Caco-2 (cell line): ENCODE measurements at regions not wholly inside any gene's neighbourhood (a gene's known extent, or its start where the extent isn't known, plus 50 kb on each side); places are given as distances from the start of the nearest gene placed in this dataset.

Experiments
- BruUV-seq: library from RNA; stranded (reverse); fragments of 400-500 nt; replicated peaks from 2 replicates; lab custom pipeline; 2021; lab: Mats Ljungman, UMichigan
- CTCF ChIA-PET: fragments of 300-600 bp; sonication (Branson Sonifier 250); formaldehyde crosslinking; loops from one replicate; lab custom pipeline; 2022; ENCODE audit warnings: antibody characterized with exemption; lab: Charles Lee
- POLR2A ChIA-PET: fragments of 300-600 bp; sonication (Branson Sonifier 250); formaldehyde crosslinking; loops from one replicate; lab custom pipeline; 2022; ENCODE audit warnings: antibody characterized with exemption; lab: Charles Lee
- DNase-seq, 2 experiments: peaks; one replicate each; pipeline versions ENCODE4 v3.0.0 to v3.0.0-alpha.2; 2020 to 2022
- H3K27me3 ChIP-seq: replicated peaks from 2 replicates; pipeline ENCODE4 v1.6.0; 2011; ENCODE audit warnings: low read length; ENCODE audit not compliant: control insufficient read depth, insufficient read depth
- H3K36me3 ChIP-seq: 2 replicates; pipeline ENCODE4 v1.5.1; 2011; ENCODE audit warnings: low read length; ENCODE audit not compliant: control insufficient read depth, insufficient read depth
- H3K4me1 ChIP-seq: fragments of 250-450 bp; sonication (Bioruptor Pico); 2 replicates; pipeline ENCODE4 v1.5.1; 2020; ENCODE audit warnings: mild to moderate bottlenecking
- H3K4me3 ChIP-seq: 2 replicates; pipeline ENCODE4 v1.5.1; 2011; ENCODE audit warnings: low read depth, mild to moderate bottlenecking, control low read depth, low read length
- H3K9me3 ChIP-seq: fragments of 250-450 bp; sonication (Bioruptor Pico); 2 replicates; pipeline ENCODE4 v1.5.1; 2020; ENCODE audit warnings: mild to moderate bottlenecking, moderate library complexity
- H3K27ac Mint-ChIP-seq: one replicate; pipeline ENCODE4 v1.8.0; 2022; ENCODE audit warnings: mixed read lengths; ENCODE audit not compliant: unreplicated experiment
- H3K27me3 Mint-ChIP-seq: one replicate; pipeline ENCODE4 v1.8.0; 2022; ENCODE audit warnings: mixed read lengths; ENCODE audit not compliant: insufficient read depth, unreplicated experiment
- H3K36me3 Mint-ChIP-seq: one replicate; pipeline ENCODE4 v1.8.0; 2022; ENCODE audit warnings: mild to moderate bottlenecking, mixed read lengths; ENCODE audit not compliant: insufficient read depth, unreplicated experiment
- H3K4me1 Mint-ChIP-seq: one replicate; pipeline ENCODE4 v1.8.0; 2022; ENCODE audit warnings: low read depth, mixed read lengths; ENCODE audit not compliant: unreplicated experiment
- H3K4me3 Mint-ChIP-seq: one replicate; pipeline ENCODE4 v1.8.0; 2022; ENCODE audit warnings: mild to moderate bottlenecking, moderate library complexity, mixed read lengths; ENCODE audit not compliant: unreplicated experiment
- H3K9me3 Mint-ChIP-seq: one replicate; pipeline ENCODE4 v1.8.0; 2022; ENCODE audit warnings: mixed read lengths; ENCODE audit not compliant: unreplicated experiment
- CTCF ChIP-seq, 2 experiments: fragments of 200-600 bp in 1 of 2; IDR thresholded peaks; 1 replicate in 1 of 2; 2 replicates in 1 of 2; pipeline versions ENCODE4 v1.5.1 to v1.8.0; 2011 to 2022; ENCODE audit warnings: antibody characterized with exemption in 1 of 2, control low read depth in 1 of 2, inconsistent platforms in 1 of 2, low read depth in 1 of 2, low read length in 1 of 2, mild to moderate bottlenecking in 1 of 2, moderate library complexity in 1 of 2; ENCODE audit not compliant: insufficient read depth in 1 of 2, severe bottlenecking in 1 of 2, unreplicated experiment in 1 of 2
- intact Hi-C: fragments of 100-400 bp; cut with micrococcal nuclease; formaldehyde crosslinking; loops from one replicate; pipeline ENCODE4 v1.10.0; 2022; ENCODE audit not compliant: unreplicated experiment

GRCh38 chr6:117142995-117143394, 122.4 kb upstream of the VGLL2 start:
- CTCF ChIA-PET = no interaction called here
- no peaks in the 10 kb centered on the region for H3K4me1 ChIP-seq
- 0 out of 2 replicates have a peak, but pooled peaks cover 4% of the 10 kb centered on the region for H3K9me3 ChIP-seq
- no peaks in the 10 kb centered on the region for H3K36me3 ChIP-seq
- Mint-ChIP-seq H3K4me1 (no peaks in the 10 kb centered on the region), H3K9me3 (peaks cover 12% of the 10 kb centered on the region), H3K27ac (no peak overlapping the region), H3K4me3 (no peak overlapping the region), H3K36me3 (no peaks in the 10 kb centered on the region), H3K27me3 (no peaks in the 10 kb centered on the region)
- H3K27me3 ChIP-seq = no peaks in the 10 kb centered on the region
- TF ChIP-seq CTCF (IDR thresholded peaks at IDR 0.05; ENCODE audit: insufficient read depth in 1 of 2, low read depth in 1 of 2, low read length in 1 of 2, severe bottlenecking in 1 of 2, unreplicated experiment in 1 of 2) = no peak
- no TSS peak for BruUV-seq
- H3K4me3 ChIP-seq = no peak overlapping the region
- POLR2A ChIA-PET = no interaction called here
- intact Hi-C loops = no loop called here
- no peak for DNase-seq

- POLR2A ChIA-PET = no interaction called here
- Mint-ChIP-seq H3K4me1 (no peaks in the 10 kb centered on the region), H3K9me3 (peaks cover 12% of the 10 kb centered on the region), H3K27ac (no peak overlapping the region), H3K27me3 (no peaks in the 10 kb centered on the region), H3K36me3 (no peaks in the 10 kb centered on the region), H3K4me3 (no peak overlapping the region)
- Histone ChIP-seq H3K27me3 (no peaks in the 10 kb centered on the region), H3K36me3 (no peaks in the 10 kb centered on the region), H3K4me3 (no peak overlapping the region), H3K9me3 (0 out of 2 replicates have a peak, but pooled peaks cover 4% of the 10 kb centered on the region), H3K4me1 (no peaks in the 10 kb centered on the region)
- TF ChIP-seq CTCF (IDR thresholded peaks at IDR 0.05; ENCODE audit: insufficient read depth in 1 of 2, low read depth in 1 of 2, low read length in 1 of 2, severe bottlenecking in 1 of 2, unreplicated experiment in 1 of 2) = no peak
- no peak for DNase-seq
- CTCF ChIA-PET = no interaction called here
- intact Hi-C loops = no loop called here
- BruUV-seq = no TSS peak
These were observed 121.7 kb upstream of the VGLL2 start for GRCh38 chr6:117143647-117144046.

- Histone ChIP-seq H3K4me1 (no peaks in the 10 kb centered on the region), H3K4me3 (no peak overlapping the region), H3K9me3 (0 out of 2 replicates have a peak, but pooled peaks cover 4% of the 10 kb centered on the region), H3K27me3 (no peaks in the 10 kb centered on the region), H3K36me3 (no peaks in the 10 kb centered on the region)
- Mint-ChIP-seq H3K4me1 (no peaks in the 10 kb centered on the region), H3K36me3 (no peaks in the 10 kb centered on the region), H3K9me3 (peaks cover 12% of the 10 kb centered on the region), H3K27me3 (no peaks in the 10 kb centered on the region), H3K27ac (no peak overlapping the region), H3K4me3 (no peak overlapping the region)
- TF ChIP-seq CTCF (IDR thresholded peaks at IDR 0.05; ENCODE audit: insufficient read depth in 1 of 2, low read depth in 1 of 2, low read length in 1 of 2, severe bottlenecking in 1 of 2, unreplicated experiment in 1 of 2) = no peak
- BruUV-seq = no TSS peak
- CTCF ChIA-PET = no interaction called here
- no peak for DNase-seq
- POLR2A ChIA-PET = no interaction called here
- intact Hi-C loops = no loop called here
These were observed 119.4 kb upstream of the VGLL2 start for GRCh38 chr6:117145940-117146339.
